Nephron (organoid): ENCODE measurements at regions not wholly inside any gene's neighbourhood (a gene's known extent, or its start where the extent isn't known, plus 50 kb on each side); places are given as distances from the start of the nearest gene placed in this dataset.

Source experiments
- H3K27ac Mint-ChIP-seq, 3 experiments: 2 replicates each; pipeline ENCODE4 v1.8.0; 2020; ENCODE audit warnings: mixed read lengths in 3 of 3, mild to moderate bottlenecking in 2 of 3, moderate library complexity in 1 of 3
- H3K27me3 Mint-ChIP-seq: 2 replicates; pipeline ENCODE4 v1.8.0; 2021; ENCODE audit warnings: low read depth, mild to moderate bottlenecking, moderate library complexity, mixed read lengths
- H3K36me3 Mint-ChIP-seq: 2 replicates; pipeline ENCODE4 v1.8.0; 2020; ENCODE audit warnings: low read depth, mixed read lengths
- H3K4me1 Mint-ChIP-seq: 2 replicates; pipeline ENCODE4 v1.8.0; 2020; ENCODE audit warnings: mixed read lengths
- H3K4me3 Mint-ChIP-seq, 3 experiments: 2 replicates each; pipeline ENCODE4 v1.8.0; 2020; ENCODE audit warnings: mild to moderate bottlenecking in 3 of 3, mixed read lengths in 3 of 3, moderate library complexity in 2 of 3
- H3K9me3 Mint-ChIP-seq: 2 replicates; pipeline ENCODE4 v1.8.0; 2020; ENCODE audit warnings: mixed read lengths
- TF ChIP-seq, protein P1 (sequence below), 3 experiments: fragments of 200-600 bp; sonication (generic); IDR thresholded peaks; one replicate each; pipeline ENCODE4 v1.5.0; 2021; ENCODE audit warnings: antibody characterized with exemption in 3 of 3; ENCODE audit not compliant: unreplicated experiment in 3 of 3

DNA sequence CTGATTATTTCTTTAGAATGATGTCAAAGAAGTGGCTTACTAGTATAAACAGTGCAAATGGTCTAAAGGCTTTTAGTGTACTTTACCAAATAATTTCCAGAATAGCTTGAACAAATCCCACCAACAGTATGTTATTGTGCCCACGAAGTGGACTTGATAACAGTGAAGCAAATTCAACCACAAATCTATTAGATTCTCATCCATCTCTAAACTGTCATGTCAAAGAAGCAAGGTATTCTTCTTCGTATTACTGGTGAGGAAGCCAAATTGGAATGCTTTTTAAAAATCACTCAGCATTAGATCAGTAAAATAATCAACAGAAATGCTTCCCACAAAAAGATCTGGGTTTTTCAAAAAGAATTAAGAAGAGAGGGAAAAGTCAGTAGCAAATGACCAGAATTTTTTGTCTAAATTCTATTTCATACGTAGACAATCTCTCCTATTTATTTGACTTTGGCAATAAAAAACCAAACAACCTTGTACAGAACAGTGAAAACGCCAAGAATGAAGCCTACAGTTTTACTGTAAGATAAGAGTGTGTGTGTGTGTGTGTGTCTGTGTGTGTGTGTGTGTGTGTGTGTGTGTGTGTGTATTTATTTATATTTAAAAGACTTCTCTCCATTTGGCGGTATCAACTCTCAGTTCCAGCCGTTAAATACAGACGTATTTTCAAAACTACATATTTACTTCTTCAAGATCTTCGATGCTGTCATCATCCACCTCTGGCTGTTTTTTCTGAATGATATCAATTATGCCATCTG lies 114.6 kb downstream of the CYB561 start:
- Mint-ChIP-seq H3K9me3 (no peaks in the 10 kb centered on the region), H3K27ac (no peak overlapping the region), H3K27me3 (no peaks in the 10 kb centered on the region)

DNA sequence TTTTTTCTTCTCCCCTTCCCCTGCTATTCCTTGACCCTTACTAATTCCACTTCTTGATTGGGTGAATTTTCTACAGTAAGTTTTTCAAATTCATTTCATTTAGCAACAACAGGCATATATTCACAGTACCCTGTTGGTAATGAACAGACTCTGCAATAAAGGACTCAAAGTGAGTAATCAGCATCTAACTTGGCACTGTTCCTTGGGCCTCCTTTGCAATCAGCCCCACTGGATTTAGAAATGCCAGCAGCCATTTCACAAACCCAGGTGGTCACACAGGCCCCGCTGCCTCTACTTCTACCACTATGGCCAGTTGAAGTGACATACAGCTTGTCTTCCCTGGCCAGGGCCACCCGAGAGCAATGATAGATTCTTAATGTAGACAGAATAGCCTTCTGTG lies 113.8 kb downstream of the CYB561 start:
- no peaks in the 10 kb centered on the region for H3K27me3 Mint-ChIP-seq
- H3K4me1 Mint-ChIP-seq = peaks cover 12% of the 10 kb centered on the region

More for the DNA sequence above, 114.6 kb downstream of the CYB561 start:
- Mint-ChIP-seq H3K4me3 (no peak overlapping the region), H3K36me3 (peaks cover 42% of the 10 kb centered on the region), H3K4me1 (peaks cover 6% of the 10 kb centered on the region)
- TF ChIP-seq, protein P1, sequence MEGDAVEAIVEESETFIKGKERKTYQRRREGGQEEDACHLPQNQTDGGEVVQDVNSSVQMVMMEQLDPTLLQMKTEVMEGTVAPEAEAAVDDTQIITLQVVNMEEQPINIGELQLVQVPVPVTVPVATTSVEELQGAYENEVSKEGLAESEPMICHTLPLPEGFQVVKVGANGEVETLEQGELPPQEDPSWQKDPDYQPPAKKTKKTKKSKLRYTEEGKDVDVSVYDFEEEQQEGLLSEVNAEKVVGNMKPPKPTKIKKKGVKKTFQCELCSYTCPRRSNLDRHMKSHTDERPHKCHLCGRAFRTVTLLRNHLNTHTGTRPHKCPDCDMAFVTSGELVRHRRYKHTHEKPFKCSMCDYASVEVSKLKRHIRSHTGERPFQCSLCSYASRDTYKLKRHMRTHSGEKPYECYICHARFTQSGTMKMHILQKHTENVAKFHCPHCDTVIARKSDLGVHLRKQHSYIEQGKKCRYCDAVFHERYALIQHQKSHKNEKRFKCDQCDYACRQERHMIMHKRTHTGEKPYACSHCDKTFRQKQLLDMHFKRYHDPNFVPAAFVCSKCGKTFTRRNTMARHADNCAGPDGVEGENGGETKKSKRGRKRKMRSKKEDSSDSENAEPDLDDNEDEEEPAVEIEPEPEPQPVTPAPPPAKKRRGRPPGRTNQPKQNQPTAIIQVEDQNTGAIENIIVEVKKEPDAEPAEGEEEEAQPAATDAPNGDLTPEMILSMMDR (IDR thresholded peaks at IDR 0.05; ENCODE audit: unreplicated experiment in 3 of 3) = no peak

DNA sequence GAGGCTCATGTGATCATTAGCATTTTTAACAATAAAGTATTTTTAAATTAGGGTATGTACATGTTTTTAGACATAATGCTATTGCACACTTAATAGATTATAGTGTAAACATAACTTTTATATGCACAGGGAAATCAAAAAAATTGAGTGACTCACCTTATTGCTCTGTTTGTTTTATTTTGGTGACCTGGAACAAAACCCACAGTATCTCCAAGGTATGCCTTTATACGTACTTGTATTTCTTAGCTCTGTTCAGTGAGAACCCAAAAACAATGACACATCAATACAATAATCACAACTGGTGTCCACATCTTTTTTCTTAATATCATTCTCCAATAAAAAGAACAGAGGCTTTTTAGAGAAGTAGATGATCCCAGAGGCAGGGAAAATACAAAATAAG lies 112.2 kb downstream of the CYB561 start:
- H3K27me3 Mint-ChIP-seq = no peaks in the 10 kb centered on the region
- peaks cover 19% of the 10 kb centered on the region for H3K4me1 Mint-ChIP-seq
- H3K36me3 Mint-ChIP-seq = peaks cover 26% of the 10 kb centered on the region
- H3K4me3 Mint-ChIP-seq = no peak overlapping the region
- H3K27ac Mint-ChIP-seq = no peak overlapping the region
- TF ChIP-seq, protein P1 (IDR thresholded peaks at IDR 0.05; ENCODE audit: unreplicated experiment in 3 of 3) = no peak
- no peaks in the 10 kb centered on the region for H3K9me3 Mint-ChIP-seq

More for the DNA sequence above, 113.8 kb downstream of the CYB561 start:
- Mint-ChIP-seq H3K9me3 (no peaks in the 10 kb centered on the region), H3K36me3 (peaks cover 35% of the 10 kb centered on the region), H3K27ac (no peak overlapping the region), H3K4me3 (no peak overlapping the region)
- TF ChIP-seq, protein P1 (IDR thresholded peaks at IDR 0.05; ENCODE audit: unreplicated experiment in 3 of 3) = no peak

DNA sequence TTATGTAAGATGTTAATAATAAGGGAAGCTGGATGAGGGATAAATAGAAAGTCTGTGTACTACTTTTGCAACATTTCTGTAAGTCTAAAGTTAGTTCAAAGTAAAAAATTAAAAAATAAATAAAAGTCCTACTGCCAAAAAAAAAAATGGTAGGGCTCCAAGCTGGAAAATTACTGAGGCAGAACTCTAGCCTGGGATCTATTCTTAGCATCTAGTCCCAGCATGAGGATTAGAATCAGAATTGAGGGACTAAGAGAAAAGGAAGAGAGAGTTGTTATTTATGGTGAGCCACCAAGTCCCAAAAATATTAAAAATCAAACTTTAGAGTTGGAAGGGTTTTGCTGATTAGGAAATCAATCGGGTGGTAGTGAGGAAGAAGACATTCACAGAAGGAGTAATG lies 110.3 kb downstream of the CYB561 start:
- peak overlapping the region in 1 of 3 experiments; percentile 9 for H3K27ac Mint-ChIP-seq
- peaks cover 19% of the 10 kb centered on the region for H3K4me1 Mint-ChIP-seq
- H3K9me3 Mint-ChIP-seq = no peaks in the 10 kb centered on the region
- TF ChIP-seq, protein P1 (IDR thresholded peaks at IDR 0.05; ENCODE audit: unreplicated experiment in 3 of 3) = no peak
- no peaks in the 10 kb centered on the region for H3K27me3 Mint-ChIP-seq
- H3K4me3 Mint-ChIP-seq = no peak overlapping the region
- H3K36me3 Mint-ChIP-seq = peaks cover 29% of the 10 kb centered on the region

DNA sequence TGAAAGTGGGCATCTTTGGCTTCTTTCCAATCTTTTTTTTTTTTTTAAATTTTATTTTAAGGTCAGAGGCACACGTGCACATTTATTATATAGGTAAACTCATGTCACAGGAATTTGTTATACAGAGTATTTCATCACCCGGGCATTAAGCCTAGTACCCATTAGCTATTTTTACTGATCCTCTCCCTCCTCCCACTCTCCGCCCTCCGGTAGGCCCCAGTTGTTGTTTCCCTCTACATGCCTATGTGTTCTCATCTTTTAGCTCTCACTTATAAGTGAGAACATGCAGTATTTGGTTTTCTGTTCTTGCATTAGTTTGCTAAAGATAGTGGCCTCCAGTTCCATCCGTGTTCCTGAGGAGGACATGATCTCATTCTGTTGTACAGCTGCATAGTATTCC lies 108.5 kb downstream of the CYB561 start:
- Mint-ChIP-seq H3K4me3 (no peak overlapping the region), H3K4me1 (peaks cover 19% of the 10 kb centered on the region), H3K27ac (no peak overlapping the region), H3K27me3 (no peaks in the 10 kb centered on the region), H3K36me3 (peaks cover 31% of the 10 kb centered on the region), H3K9me3 (no peaks in the 10 kb centered on the region)
- TF ChIP-seq, protein P1 (IDR thresholded peaks at IDR 0.05; ENCODE audit: unreplicated experiment in 3 of 3) = no peak

DNA sequence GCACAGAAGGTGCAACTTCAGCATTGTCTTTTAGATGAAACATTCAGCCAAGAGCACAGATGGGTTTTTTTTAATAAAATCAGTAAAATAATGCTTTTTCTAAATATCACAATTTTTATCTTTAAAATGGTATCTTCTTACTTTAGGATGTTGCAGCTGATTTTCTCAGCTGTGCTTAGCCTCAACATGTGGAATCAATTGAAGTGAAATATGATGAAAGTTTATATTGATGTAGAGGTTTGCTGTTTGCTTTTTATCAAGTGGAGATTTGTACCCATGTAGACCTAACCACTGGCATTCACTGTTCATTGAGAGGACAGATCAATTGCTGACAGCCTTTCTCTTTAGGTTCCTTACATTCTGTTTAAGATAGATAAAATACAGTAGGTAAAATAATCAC lies 107.8 kb downstream of the CYB561 start:
- Mint-ChIP-seq H3K9me3 (no peaks in the 10 kb centered on the region), H3K36me3 (peaks cover 32% of the 10 kb centered on the region), H3K27me3 (no peaks in the 10 kb centered on the region), H3K4me1 (peaks cover 19% of the 10 kb centered on the region), H3K4me3 (no peak overlapping the region), H3K27ac (no peak overlapping the region)
- TF ChIP-seq, protein P1 (IDR thresholded peaks at IDR 0.05; ENCODE audit: unreplicated experiment in 3 of 3) = no peak
